ENCODE measurements at regions not wholly inside any gene's neighbourhood (a gene's known extent, or its start where the extent isn't known, plus 50 kb on each side); places are given as distances from the start of the nearest gene placed in this dataset.

GRCh38 chr6:105873211-105873704 lies 212.9 kb upstream of the PRDM1 start:
- TF ChIP-seq CTCF (IDR thresholded peaks at IDR 0.05) (no peak), EZH2phosphoT487 (IDR thresholded peaks at IDR 0.05) (no peak), EZH2 (IDR thresholded peaks at IDR 0.05) (no peak)

Measured in neural progenitor cell (in vitro differentiated cells).